HCT116 (cell line): ENCODE measurements at regions not wholly inside any gene's neighbourhood (a gene's known extent, or its start where the extent isn't known, plus 50 kb on each side); places are given as distances from the start of the nearest gene placed in this dataset.

ENCODE experiments used
- ATF3 ChIP-seq: IDR thresholded peaks from 2 replicates; pipeline ENCODE4 v1.6.1; 2012
- CEBPB ChIP-seq: IDR thresholded peaks from 2 replicates; pipeline ENCODE4 v1.6.1; 2012; ENCODE audit warnings: low read depth
- CTCF ChIP-seq, 3 experiments: fragments of 200-600 bp in 1 of 3; sonication (generic) in 1 of 3; IDR thresholded peaks in 2 of 3; conservative IDR thresholded peaks in 1 of 3; 2 replicates each; pipeline ENCODE4 v1.5.1; 2012 to 2017; ENCODE audit warnings: low read depth in 2 of 3, low read length in 2 of 3, antibody characterized with exemption in 1 of 3, borderline replicate concordance in 1 of 3, control low read depth in 1 of 3, mild to moderate bottlenecking in 1 of 3, mixed read lengths in 1 of 3, mixed run types in 1 of 3, moderate library complexity in 1 of 3; ENCODE audit not compliant: insufficient read depth in 1 of 3
- EZH2 ChIP-seq: fragments of 200-600 bp; sonication (generic); IDR thresholded peaks from 2 replicates; pipeline ENCODE4 v1.6.1; 2017; ENCODE audit warnings: antibody characterized with exemption, mixed run types
- EZH2phosphoT487 ChIP-seq: fragments of 200-600 bp; IDR thresholded peaks from 2 replicates; pipeline ENCODE4 v1.6.1; 2018; ENCODE audit warnings: antibody characterized with exemption, borderline replicate concordance
- POLR2A ChIP-seq: IDR thresholded peaks from 2 replicates; pipeline ENCODE4 v1.7.0; 2011; ENCODE audit warnings: borderline replicate concordance; ENCODE audit not compliant: insufficient read depth, insufficient read length; ENCODE audit errors: extremely low read depth
- SIN3A ChIP-seq: IDR thresholded peaks from 2 replicates; pipeline ENCODE4 v1.6.1; 2012; ENCODE audit warnings: low read depth
- TCF7L2 ChIP-seq: IDR thresholded peaks from 2 replicates; pipeline ENCODE4 v1.7.0; 2011; ENCODE audit warnings: borderline replicate concordance, inconsistent platforms; ENCODE audit not compliant: insufficient read depth, insufficient read length; ENCODE audit errors: extremely low read depth
- YY1 ChIP-seq: IDR thresholded peaks from 2 replicates; pipeline ENCODE4 v1.6.1; 2011; ENCODE audit warnings: low read length, low read depth, moderate library complexity, mild to moderate bottlenecking; ENCODE audit not compliant: insufficient replicate concordance; ENCODE audit errors: extremely low read depth
- ZFX ChIP-seq: fragments of 450-650 bp; IDR thresholded peaks from 2 replicates; pipeline ENCODE4 v1.6.1; 2017

GRCh38 chr20:40325006-40325568 is 363.9 kb downstream of the MAFB start:
- TF ChIP-seq CEBPB (no peak), ZFX (no peak), SIN3A (no peak), POLR2A (no peak), ATF3 (no peak), CTCF (IDR thresholded peaks at IDR 0.05 in 2 of 3, conservative IDR thresholded peaks at IDR 0.05 in 1 of 3; ENCODE audit: borderline replicate concordance in 1 of 3, insufficient read depth in 1 of 3, low read depth in 2 of 3, low read length in 2 of 3) (no peak), EZH2 (no peak), EZH2phosphoT487 (no peak), TCF7L2 (no peak), YY1 (no peak)
